HG03571 (cell line): ENCODE measurements at regions not wholly inside any gene's neighbourhood (a gene's known extent, or its start where the extent isn't known, plus 50 kb on each side); places are given as distances from the start of the nearest gene placed in this dataset.
"Not testable (repeated sequence)": the region's sequence is repeated elsewhere in the genome, so short reads cannot be mapped to it uniquely, and the experiment has no call there.

ENCODE experiments used
- ATAC-seq: cut with Tn5 transposase; IDR thresholded peaks from one replicate; pipeline ENCODE4 v1.9.1; 2021; ENCODE audit not compliant: unreplicated experiment

DNA sequence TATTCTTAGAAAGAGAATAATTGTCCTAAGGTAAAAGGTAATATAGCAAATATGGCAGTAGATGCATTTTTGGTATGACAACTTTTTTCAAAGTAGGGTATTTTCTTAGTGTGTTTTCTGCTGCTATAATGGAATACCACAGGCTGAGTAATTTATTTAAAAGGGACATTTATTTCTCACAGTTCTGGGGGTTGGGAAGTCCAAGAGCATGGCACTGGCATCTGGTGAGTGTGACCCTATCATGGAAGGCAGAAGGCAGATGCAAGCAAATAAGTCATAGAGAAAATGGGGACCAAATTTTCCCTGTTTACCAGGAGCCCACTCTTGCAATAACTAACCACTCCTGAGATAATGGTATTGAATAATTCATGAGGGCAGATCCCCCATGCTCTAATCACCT lies 922.5 kb upstream of the MAN1A1 start:
- ATAC-seq, result no peak

DNA sequence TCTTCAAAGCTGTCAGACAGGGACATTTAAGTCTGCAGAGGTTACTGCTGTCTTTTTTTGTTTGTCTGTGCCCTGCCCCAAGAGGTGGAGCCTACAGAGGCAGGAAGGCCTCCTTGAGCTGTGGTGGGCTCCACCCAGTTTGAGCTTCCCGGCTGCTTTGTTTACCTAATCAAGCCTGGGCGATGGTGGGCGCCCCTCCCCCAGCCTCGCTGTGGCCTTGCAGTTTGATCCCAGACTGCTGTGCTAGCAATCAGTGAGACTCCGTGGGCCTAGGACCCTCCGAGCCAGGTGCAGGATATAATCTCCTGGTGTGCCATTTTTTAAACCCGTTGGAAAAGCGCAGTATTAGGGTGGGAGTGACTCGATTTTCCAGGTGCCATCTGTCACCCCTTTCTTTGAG lies 918.7 kb upstream of the MAN1A1 start:
- ATAC-seq, result not testable (repeated sequence)

DNA sequence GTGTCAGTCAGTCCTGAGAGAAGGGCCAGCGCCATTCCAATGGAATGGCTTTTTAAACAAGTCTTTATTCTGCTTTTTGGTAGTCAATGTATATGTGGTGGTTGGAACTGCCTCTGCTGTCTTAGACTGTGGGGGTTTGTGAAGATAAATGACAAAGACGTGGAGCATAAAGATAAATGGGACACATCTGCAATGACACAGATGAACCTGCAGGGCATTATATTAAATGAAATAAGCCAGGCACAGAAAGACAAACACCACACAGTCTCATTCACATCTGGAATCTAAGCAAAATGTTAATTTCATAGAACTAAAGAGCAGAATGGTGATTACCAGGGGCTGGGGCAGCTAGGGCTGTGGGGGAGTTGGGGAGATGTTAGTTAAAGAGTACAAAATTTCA lies 912.8 kb upstream of the MAN1A1 start:
- ATAC-seq, result no peak

DNA sequence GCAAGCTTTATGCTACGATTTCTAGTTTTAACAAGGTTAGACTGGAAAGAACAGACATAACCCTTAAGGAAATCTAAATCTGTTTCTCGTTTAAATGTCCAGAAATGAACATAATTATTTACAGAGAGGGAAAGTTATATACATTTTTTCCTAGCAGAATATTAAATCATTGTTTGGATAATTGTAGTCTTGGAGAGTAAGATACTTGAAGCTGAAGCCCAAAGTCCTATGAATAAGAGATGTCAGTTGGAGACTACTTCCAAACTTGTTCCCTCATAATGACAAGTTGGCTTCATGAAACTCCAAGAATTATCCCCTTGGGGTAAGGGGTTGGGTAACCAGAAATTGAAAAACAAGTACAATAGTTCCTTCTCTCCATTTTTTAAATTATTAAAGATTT lies 911.1 kb upstream of the MAN1A1 start:
- no peak for ATAC-seq

DNA sequence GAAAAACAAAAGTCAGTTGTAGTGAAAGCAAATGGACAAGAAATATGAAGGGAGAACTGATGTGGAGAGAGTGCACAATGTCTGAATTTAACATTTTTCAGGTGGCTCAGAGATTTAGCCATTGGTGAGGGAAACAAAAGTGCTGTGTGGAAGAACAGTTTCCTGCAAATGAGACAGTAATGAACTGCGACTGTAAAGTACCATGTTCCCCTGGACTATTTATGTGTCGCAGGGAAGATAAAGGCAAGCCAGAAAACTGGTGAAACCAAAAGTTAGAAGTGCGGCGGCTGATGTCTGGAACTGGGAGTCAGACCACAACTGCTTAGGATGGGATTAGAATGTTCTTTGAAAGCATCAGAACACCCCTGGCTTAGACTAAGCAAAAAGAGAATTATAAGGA lies 905.1 kb upstream of the MAN1A1 start:
- ATAC-seq, result no peak

DNA sequence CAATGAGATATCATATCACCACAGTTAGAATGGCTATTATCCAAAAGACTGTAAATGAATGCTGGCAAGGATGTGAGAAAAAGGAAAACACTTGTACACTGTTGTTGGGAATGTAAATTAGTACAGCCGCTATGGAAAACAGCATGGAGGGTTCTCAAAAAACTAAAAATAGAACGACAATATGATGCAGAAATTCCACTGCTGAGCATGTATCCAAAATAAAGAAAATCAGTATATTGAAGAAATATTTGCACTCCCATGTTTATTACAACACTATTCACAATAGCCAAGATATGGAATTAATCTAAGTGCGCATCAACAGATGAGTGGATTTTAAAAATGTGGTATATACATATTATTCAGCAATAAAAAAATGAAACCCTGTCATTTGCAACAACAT lies 898.9 kb upstream of the MAN1A1 start:
- ATAC-seq, result no peak

DNA sequence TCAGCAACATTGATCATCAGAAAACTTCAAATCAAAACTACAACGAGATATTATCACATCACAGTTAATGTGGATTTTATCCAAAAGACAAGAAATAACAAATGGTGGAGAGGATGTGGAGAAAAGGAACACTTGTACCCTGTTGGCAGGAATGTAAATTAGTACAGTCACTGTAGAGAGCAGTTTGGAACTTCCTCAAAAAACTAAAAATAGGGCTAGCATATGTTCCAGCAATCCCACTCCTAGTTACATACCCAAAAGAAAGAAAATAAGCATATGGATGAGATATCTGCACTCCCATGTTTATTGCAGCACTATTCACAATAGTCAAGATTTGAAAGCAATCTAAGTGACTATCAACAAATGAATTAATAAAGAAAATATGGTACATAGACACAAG lies 887.7 kb upstream of the MAN1A1 start:
- ATAC-seq, result no peak

DNA sequence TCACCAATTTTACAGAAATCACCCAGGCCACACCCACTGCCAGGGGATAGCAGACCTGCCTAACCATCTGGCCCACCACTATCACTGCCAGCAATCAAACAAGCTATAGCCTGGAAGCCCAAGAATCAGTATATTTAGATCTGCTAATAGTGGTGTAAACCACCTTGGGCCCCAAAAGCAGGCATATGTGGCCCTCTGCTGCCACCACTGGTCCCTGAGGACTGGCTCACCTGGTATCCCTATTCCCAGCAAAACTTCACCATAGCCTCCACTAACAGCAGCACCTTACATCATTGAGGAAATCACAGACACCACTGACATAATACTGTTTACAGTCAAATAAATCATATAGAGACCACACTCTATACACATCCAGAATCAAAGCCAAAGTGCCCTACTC lies 880.4 kb upstream of the MAN1A1 start:
- ATAC-seq, result no peak

GRCh38 chr6:120228297-120228696 lies 878.7 kb upstream of the MAN1A1 start:
- ATAC-seq, result no peak

DNA sequence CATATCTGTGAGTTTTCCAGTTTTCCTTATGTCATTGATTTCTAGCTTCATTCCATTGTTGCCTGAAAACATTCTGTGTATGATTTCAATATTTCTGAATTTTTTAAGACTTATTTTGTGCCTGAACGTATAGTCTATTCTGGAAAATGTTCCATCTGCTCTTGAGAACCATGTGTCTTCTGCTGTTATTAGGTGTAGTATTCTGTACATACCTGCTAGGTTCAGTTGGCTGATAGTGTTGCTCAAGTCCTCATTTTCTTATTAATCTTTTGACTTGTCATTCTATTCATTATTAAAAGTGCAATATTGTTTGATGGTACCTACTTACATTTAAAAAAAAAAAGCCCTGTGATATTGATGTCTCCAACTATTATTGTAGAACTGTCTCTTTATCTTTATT lies 869.8 kb upstream of the MAN1A1 start:
- ATAC-seq, result no peak

- ATAC-seq, result no peak
Observed at GRCh38 chr6:120214088-120214499, 864.5 kb upstream of the MAN1A1 start.

DNA sequence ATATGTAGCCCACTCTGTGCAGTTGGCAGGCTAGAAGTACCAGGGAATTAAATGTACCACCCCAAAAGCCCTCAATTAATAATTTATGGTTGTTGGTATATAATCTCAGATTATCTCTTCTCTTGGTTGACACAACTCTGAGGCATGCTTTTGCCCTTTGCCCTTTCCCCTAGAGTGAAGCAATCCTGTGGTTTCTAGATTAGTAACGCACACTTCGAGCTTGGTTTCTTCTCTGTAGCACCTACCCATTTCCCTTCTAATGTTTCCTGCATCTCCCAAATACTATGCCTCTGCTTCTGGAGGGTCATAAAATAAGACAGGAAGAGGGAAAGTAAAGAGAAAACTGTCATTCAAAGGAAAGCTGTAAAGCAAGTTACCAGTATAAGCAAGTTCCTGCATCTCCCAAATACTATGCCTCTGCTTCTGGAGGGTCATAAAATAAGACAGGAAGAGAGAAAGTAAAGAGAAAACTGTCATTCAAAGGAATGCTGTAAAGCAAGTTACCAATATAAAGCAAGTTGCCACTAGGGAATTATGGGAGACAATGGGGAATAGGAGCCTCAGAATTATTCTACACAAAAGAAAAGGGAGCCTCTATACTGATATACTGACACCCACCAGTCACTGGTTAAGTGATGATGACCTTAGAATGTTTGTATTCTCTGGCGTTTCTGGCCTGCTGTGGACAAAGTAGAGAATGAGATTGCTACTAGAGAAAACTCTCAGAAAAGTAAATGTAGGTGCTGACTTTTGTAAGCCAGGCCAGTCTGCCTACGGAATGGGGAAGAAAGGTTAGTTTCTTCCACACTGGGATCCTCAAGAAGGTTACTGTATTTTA lies 862.6 kb upstream of the MAN1A1 start:
- ATAC-seq, result no peak

DNA sequence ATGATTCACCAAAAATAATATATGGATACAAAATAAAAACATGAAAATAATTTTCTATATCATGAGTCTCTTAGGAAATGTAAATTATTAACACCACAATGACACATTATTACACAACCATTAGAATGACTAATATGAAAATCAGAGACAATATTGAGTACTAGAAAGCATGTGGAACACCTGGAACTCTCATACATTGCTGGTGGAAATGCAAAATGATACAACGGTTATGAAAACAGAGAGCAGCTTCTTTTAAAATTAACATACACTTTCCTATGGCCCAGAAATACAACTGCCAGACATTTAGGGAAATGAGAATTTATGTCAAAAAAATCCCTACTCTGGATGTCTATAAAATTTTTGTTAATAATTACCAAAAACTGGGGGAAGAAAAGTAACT lies 853.3 kb upstream of the MAN1A1 start:
- ATAC-seq, result no peak

DNA sequence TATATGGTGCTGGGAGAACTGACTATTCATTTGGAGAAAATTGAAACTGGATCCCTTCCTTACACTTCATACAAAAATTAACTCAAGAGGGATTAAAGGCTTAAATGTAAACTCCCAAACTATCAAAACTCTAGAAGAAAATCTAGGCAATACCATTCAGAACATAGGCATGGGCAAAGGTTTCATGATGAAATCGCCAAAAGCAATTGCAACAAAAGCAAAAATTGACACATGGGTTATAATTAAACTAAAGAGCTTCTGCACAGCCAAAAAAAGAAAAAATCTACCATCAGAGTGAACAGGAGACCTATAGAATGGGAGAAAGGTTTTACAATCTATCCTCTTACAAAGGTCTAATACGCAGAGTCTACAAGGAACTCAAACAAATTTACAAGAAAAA lies 851.3 kb upstream of the MAN1A1 start:
- no peak for ATAC-seq

GRCh38 chr6:120198033-120198432 lies 848.5 kb upstream of the MAN1A1 start:
- no peak for ATAC-seq

DNA sequence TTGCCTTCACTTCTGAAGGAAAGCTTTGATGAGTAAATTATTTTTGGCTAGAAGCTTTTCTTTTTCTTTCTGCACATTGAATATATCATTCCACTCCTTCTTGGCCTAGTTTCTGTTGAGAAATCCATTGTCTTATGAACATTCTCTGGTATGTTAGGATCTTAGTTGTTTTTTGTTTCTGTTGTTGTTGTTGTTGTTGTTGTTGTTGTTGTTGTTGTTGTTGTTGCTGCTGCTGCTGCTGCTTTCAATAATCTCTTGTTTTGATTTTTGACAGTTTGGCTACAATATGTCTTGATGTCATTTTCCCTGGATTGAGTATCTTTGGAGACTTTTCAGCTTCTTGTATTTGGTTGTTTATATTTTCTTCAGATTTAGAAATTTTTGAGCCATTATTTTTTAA lies 836.5 kb upstream of the MAN1A1 start:
- no peak for ATAC-seq

GRCh38 chr6:120173250-120173649 lies 823.7 kb upstream of the MAN1A1 start:
- ATAC-seq, result no peak

DNA sequence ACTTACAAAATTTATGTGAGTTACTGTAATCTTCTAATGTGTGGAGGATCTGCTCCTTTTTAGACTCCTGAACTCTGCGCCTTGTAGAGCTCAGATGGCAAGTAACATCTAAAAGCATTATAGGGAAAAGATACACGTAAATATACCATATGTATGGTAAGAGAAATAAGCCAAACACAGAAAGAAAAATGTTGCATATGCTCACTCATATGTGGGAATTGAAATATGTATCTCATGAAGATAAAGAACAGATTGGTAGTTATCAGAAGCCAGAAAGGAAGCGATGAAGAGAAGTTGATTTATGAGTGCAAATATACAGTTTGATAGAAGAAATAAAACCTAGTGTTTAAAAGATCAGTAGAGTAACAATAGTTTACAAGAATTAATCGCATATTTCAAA lies 815.0 kb upstream of the MAN1A1 start:
- ATAC-seq, result no peak

GRCh38 chr6:120157873-120158272 lies 808.3 kb upstream of the MAN1A1 start:
- no peak for ATAC-seq

DNA sequence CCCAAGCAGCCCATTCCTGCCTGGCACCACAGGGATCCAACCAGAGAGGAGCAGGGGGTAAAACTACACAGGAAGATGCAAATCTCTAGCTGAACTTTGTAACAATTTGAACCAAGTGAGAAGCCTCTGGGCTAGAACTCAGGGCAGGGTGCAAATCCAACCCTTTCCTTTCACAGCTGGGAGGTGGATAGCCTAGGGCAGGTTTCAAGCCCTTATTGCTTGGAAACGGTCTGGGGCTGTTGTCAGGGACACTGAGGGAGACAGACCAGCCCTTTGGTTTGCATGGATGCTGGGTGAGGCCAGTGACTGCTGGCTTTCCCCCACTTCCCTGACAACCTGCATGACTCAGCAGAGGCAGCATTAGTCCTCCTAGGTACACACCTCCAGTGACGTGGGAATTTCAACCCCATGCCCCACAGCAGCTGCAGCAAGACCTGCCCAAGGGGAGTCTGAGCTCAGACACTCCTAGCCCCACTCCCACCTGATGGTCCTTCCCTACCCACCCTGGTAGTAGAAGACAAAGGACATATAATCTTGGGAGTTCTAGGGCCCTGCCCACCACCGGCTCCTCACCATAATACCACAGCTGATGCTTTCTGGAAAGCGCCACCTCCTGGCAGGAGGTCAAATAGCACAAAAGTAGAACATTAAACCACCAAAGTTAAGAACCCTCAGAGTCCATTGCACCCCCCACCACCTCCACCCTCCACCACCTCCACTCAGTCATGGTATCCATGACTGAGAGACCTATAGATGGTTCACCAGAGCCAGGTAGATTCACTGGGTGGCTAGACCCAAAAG lies 797.7 kb upstream of the MAN1A1 start:
- no peak for ATAC-seq

DNA sequence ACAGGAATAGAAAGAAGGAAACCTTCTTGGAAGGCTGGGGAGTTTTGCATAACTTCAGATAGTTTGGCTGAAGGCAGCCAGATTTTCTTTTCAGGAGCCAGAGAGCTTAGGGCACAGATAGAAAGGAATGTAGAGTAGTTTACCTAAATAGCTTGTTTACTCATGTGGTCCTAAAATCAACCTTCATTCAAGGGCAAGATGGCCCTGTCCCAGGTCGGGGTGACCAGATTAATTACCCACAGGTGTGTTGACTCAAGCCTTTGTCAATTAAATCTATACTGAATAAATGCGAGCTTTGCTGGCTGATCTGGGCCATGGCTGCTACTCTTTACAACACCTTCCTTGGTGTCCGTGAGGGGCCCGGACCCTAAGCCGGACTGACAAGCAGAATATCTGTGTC lies 792.0 kb upstream of the MAN1A1 start:
- ATAC-seq, result no peak

- no peak for ATAC-seq
Observed at GRCh38 chr6:120137492-120137891, 787.9 kb upstream of the MAN1A1 start.
